MCF 10A (cell line): ENCODE measurements at regions not wholly inside any gene's neighbourhood (a gene's known extent, or its start where the extent isn't known, plus 50 kb on each side); places are given as distances from the start of the nearest gene placed in this dataset.

Source experiments
- BruUV-seq: library from RNA; stranded (reverse); fragments of 400-500 nt; replicated peaks from 2 replicates; lab custom pipeline; 2021; lab: Mats Ljungman, UMichigan
- CTCF ChIA-PET: fragments of 300-600 bp; sonication (Branson Sonifier 250); formaldehyde crosslinking; extraction: SDS; loops from one replicate; lab custom pipeline; 2021; ENCODE audit warnings: antibody characterized with exemption, inconsistent platforms; lab: Yijun Ruan, JAX
- POLR2A ChIA-PET: fragments of 300-600, 350-650 bp; sonication (Branson Sonifier 250); formaldehyde crosslinking; extraction: SDS; loops from one replicate; lab custom pipeline; 2020; ENCODE audit warnings: antibody characterized with exemption, inconsistent platforms; lab: Yijun Ruan, JAX
- DNase-seq: peaks from one replicate; pipeline ENCODE4 v3.0.0-alpha.2; 2018; ENCODE audit not compliant: unreplicated experiment
- H3K27ac Mint-ChIP-seq: one replicate; pipeline ENCODE4 v1.8.0; 2022; ENCODE audit warnings: mild to moderate bottlenecking, low read depth, mixed read lengths; ENCODE audit not compliant: unreplicated experiment
- H3K27me3 Mint-ChIP-seq: one replicate; pipeline ENCODE4 v1.8.0; 2022; ENCODE audit warnings: mixed read lengths; ENCODE audit not compliant: insufficient read depth, unreplicated experiment
- H3K36me3 Mint-ChIP-seq: one replicate; pipeline ENCODE4 v1.8.0; 2022; ENCODE audit warnings: mild to moderate bottlenecking, moderate library complexity, mixed read lengths; ENCODE audit not compliant: insufficient read depth, unreplicated experiment
- H3K4me1 Mint-ChIP-seq: one replicate; pipeline ENCODE4 v1.8.0; 2022; ENCODE audit warnings: mixed read lengths; ENCODE audit not compliant: insufficient read depth, unreplicated experiment
- H3K4me3 Mint-ChIP-seq: one replicate; pipeline ENCODE4 v1.8.0; 2022; ENCODE audit warnings: mild to moderate bottlenecking, moderate library complexity, mixed read lengths; ENCODE audit not compliant: unreplicated experiment
- H3K9me3 Mint-ChIP-seq: one replicate; pipeline ENCODE4 v1.8.0; 2022; ENCODE audit warnings: mixed read lengths; ENCODE audit not compliant: unreplicated experiment
- intact Hi-C: fragments of 100-400 bp; cut with micrococcal nuclease; formaldehyde crosslinking; loops from 2 replicates; pipeline ENCODE4 v1.14.1; 2022
- TF ChIP-seq, protein P1 (sequence below): fragments of 200-600 bp; IDR thresholded peaks from one replicate; pipeline ENCODE4 v1.8.0; 2022; ENCODE audit warnings: antibody characterized with exemption, mild to moderate bottlenecking; ENCODE audit not compliant: unreplicated experiment

DNA sequence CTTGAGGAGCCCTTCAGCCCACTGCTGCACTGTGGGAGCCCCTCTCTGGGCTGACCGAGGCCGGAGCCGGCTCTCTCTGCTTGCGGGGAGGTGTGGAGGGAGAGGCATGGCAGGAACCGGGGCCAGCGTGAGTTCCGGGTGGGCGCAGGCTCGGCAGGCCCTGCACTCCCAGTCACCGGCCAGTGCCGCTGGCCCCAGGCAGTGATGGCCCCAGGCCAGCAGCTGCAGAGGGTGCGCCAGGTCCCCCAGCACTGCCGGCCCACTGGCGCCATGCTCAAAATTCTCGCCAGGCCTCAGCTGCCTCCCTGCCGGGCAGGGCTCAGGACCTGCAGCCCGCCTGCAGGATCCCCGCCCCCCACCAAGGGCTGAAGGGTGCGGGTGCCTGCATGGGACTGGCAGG lies 128.4 kb upstream of the STARD3NL start:
- Mint-ChIP-seq H3K4me3 (no peak overlapping the region), H3K36me3 (no peaks in the 10 kb centered on the region), H3K27me3 (peaks cover 50% of the 10 kb centered on the region), H3K4me1 (no peaks in the 10 kb centered on the region), H3K27ac (no peak overlapping the region), H3K9me3 (no peaks in the 10 kb centered on the region)
- TF ChIP-seq, protein P1, sequence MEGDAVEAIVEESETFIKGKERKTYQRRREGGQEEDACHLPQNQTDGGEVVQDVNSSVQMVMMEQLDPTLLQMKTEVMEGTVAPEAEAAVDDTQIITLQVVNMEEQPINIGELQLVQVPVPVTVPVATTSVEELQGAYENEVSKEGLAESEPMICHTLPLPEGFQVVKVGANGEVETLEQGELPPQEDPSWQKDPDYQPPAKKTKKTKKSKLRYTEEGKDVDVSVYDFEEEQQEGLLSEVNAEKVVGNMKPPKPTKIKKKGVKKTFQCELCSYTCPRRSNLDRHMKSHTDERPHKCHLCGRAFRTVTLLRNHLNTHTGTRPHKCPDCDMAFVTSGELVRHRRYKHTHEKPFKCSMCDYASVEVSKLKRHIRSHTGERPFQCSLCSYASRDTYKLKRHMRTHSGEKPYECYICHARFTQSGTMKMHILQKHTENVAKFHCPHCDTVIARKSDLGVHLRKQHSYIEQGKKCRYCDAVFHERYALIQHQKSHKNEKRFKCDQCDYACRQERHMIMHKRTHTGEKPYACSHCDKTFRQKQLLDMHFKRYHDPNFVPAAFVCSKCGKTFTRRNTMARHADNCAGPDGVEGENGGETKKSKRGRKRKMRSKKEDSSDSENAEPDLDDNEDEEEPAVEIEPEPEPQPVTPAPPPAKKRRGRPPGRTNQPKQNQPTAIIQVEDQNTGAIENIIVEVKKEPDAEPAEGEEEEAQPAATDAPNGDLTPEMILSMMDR = no peak
- intact Hi-C loops = no loop called here
- ChIA-PET POLR2A (no interaction called here), CTCF (no interaction called here)
- no peak for DNase-seq
- no TSS peak for BruUV-seq

DNA sequence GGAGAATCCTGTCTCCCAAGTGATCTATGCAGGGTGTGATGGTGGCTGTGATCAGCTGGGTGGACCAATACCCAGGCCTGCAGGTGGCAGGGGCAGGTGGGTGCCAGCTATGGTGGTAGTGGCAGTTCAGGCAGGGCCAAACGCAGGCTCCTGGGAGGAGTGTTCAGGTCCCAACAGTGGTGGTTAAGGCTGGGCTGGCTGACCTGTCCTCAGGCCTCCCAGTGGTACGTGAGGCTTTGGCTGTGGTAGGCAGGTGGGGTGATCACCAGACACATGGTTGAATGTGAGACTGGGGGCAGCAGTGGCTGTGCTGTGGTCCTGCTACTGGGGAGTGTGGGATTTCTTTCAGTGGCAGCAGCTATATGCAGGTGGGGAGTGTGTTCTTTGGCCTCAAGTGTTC lies 126.7 kb upstream of the STARD3NL start:
- intact Hi-C loops = no loop called here
- POLR2A ChIA-PET = no interaction called here
- Mint-ChIP-seq H3K27me3 (peaks cover 48% of the 10 kb centered on the region), H3K9me3 (no peaks in the 10 kb centered on the region), H3K4me3 (no peak overlapping the region), H3K27ac (no peak overlapping the region), H3K36me3 (no peaks in the 10 kb centered on the region), H3K4me1 (no peaks in the 10 kb centered on the region)
- DNase-seq = no peak
- TF ChIP-seq, protein P1 = no peak
- CTCF ChIA-PET = interaction anchor here (0.5 kb wide), 1 partner anchor 848 kb away, joined by 3 read pairs; no protein-coding TSS in a partner anchor
- BruUV-seq = no TSS peak

DNA sequence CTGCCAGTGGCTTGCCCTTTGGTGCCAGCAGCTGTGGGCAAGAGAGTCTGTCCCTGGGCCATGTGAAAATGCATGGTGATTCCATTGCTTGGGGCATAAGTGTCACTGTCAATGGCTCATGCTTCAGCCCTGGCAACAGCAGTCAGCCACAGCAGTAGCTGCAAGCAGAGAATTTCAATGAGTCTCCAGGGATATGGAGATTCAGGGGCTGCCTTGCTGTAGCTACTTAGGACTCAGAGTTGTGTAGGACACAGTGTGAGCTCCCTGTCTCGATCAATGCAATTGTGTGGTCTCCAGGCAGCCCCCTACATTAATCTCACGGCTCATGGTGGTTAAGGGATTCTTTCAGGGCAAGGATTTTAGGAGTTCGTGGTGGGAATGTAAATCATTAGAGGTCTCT lies 126.3 kb upstream of the STARD3NL start:
- no peak overlapping the region for H3K4me3 Mint-ChIP-seq
- H3K27me3 Mint-ChIP-seq = peaks cover 47% of the 10 kb centered on the region
- TF ChIP-seq, protein P1 = no peak
- no peaks in the 10 kb centered on the region for H3K9me3 Mint-ChIP-seq
- intact Hi-C loops = no loop called here
- POLR2A ChIA-PET = no interaction called here
- DNase-seq = no peak
- CTCF ChIA-PET = no interaction called here
- no peaks in the 10 kb centered on the region for H3K4me1 Mint-ChIP-seq
- no TSS peak for BruUV-seq
- H3K36me3 Mint-ChIP-seq = no peaks in the 10 kb centered on the region
- H3K27ac Mint-ChIP-seq = no peak overlapping the region

DNA sequence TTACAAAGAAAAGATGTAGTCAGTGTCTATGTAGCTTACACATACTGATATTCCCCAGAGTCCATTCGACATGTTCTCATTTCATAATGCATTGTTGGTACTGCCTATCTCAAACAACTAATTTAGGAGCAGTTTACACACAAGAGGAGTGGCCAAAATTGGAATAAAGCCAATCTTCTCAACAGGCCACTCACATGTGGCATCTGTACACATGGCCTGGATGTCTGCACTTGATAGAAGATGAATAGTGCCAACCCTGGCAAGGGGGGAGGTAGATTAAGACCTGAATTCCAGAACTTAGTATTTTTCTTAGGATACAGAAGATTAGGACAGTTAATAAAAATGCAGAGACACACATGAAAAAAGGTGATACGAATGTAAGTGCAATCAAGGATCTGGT lies 125.3 kb upstream of the STARD3NL start:
- Mint-ChIP-seq H3K27ac (no peak overlapping the region), H3K9me3 (no peaks in the 10 kb centered on the region), H3K36me3 (no peaks in the 10 kb centered on the region), H3K4me3 (no peak overlapping the region), H3K4me1 (no peaks in the 10 kb centered on the region), H3K27me3 (peaks cover 47% of the 10 kb centered on the region)
- ChIA-PET CTCF (interaction anchor here (0.9 to 1.7 kb wide), 2 partner anchors 9 to 151 kb away, joined by 5 read pairs; no protein-coding TSS in a partner anchor), POLR2A (no interaction called here)
- TF ChIP-seq, protein P1 = no peak
- intact Hi-C loops = no loop called here
- BruUV-seq = no TSS peak
- no peak for DNase-seq
